NB4 (cell line): ENCODE measurements at regions not wholly inside any gene's neighbourhood (a gene's known extent, or its start where the extent isn't known, plus 50 kb on each side); places are given as distances from the start of the nearest gene placed in this dataset.

Experiments
- CTCF ChIP-seq: IDR thresholded peaks from one replicate; pipeline ENCODE4 v1.5.1; 2012; ENCODE audit warnings: low read depth, low read length
- MAX ChIP-seq: IDR thresholded peaks from 2 replicates; pipeline ENCODE4 v1.6.1; 2011; ENCODE audit warnings: low read depth, low read length
- MYC ChIP-seq: IDR thresholded peaks from 2 replicates; pipeline ENCODE4 v1.6.1; 2011; ENCODE audit warnings: low read depth, low read length
- POLR2A ChIP-seq: IDR thresholded peaks from 2 replicates; pipeline ENCODE4 v1.6.1; 2011; ENCODE audit warnings: mild to moderate bottlenecking; ENCODE audit not compliant: insufficient read length; ENCODE audit errors: extremely low read depth

- TF ChIP-seq CTCF (no peak), POLR2A (no peak), MYC (no peak), MAX (no peak; the same call in 1 of the 2 replicates)
Observed at GRCh38 chr5:143600396-143601075, 197.1 kb upstream of the NR3C1 start.
